NT2/D1 (cell line): ENCODE measurements at regions not wholly inside any gene's neighbourhood (a gene's known extent, or its start where the extent isn't known, plus 50 kb on each side); places are given as distances from the start of the nearest gene placed in this dataset.

Experiments
- SUZ12 ChIP-seq: IDR thresholded peaks from 2 replicates; pipeline ENCODE4 v1.6.1; 2011; ENCODE audit not compliant: insufficient read length, insufficient read depth; ENCODE audit errors: extremely low read depth
- YY1 ChIP-seq: IDR thresholded peaks from 2 replicates; pipeline ENCODE4 v1.6.1; 2011; ENCODE audit not compliant: insufficient read length, insufficient read depth
- ZNF274 ChIP-seq: IDR thresholded peaks from 2 replicates; pipeline ENCODE4 v1.6.1; 2011; ENCODE audit warnings: mild to moderate bottlenecking, low read depth, low read length

- TF ChIP-seq YY1 (no peak), ZNF274 (no peak), SUZ12 (no peak)
Observed at GRCh38 chr7:145986248-145986874, 130.2 kb upstream of the CNTNAP2 start.
